Breast epithelium (tissue), 3 donors: ENCODE measurements at regions not wholly inside any gene's neighbourhood (a gene's known extent, or its start where the extent isn't known, plus 50 kb on each side); places are given as distances from the start of the nearest gene placed in this dataset.

Experiments
- POLR2AphosphoS5 ChIP-seq, 3 donors: sonication (generic); formaldehyde crosslinking; IDR thresholded peaks; one replicate each; pipeline ENCODE4 v1.6.1; 2017; ENCODE audit warnings: antibody characterized with exemption in 3 of 3
- TF ChIP-seq, protein P1 (sequence below), 3 donors: fragments of 450-650 bp; IDR thresholded peaks; one replicate each; pipeline ENCODE4 v1.5.1; 2016 to 2017; ENCODE audit warnings: antibody characterized with exemption in 3 of 3, mild to moderate bottlenecking in 3 of 3, moderate library complexity in 3 of 3

DNA sequence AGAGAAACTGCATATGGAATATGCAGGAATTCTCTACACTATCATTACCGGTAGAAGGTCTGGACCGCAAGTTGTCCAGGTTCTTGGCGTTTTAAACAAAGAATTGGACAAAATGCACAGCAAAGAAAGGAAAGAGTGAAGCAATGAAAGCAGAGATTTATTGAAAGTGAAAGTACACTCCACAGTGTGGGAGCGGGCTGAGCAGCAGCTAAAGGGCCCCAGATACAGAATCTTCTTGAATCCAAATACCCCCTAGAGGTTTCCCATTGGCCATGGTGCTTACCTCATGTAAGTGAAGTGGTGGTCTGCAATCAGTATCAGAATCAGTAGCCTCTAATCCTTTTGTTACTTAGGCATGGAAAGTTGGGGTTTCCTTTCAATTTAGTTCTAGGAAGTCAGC, 178.5 kb upstream of the IRX3 start:
- TF ChIP-seq, protein P1, sequence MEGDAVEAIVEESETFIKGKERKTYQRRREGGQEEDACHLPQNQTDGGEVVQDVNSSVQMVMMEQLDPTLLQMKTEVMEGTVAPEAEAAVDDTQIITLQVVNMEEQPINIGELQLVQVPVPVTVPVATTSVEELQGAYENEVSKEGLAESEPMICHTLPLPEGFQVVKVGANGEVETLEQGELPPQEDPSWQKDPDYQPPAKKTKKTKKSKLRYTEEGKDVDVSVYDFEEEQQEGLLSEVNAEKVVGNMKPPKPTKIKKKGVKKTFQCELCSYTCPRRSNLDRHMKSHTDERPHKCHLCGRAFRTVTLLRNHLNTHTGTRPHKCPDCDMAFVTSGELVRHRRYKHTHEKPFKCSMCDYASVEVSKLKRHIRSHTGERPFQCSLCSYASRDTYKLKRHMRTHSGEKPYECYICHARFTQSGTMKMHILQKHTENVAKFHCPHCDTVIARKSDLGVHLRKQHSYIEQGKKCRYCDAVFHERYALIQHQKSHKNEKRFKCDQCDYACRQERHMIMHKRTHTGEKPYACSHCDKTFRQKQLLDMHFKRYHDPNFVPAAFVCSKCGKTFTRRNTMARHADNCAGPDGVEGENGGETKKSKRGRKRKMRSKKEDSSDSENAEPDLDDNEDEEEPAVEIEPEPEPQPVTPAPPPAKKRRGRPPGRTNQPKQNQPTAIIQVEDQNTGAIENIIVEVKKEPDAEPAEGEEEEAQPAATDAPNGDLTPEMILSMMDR (IDR thresholded peaks at IDR 0.05), result no peak
- TF ChIP-seq POLR2AphosphoS5 (IDR thresholded peaks at IDR 0.05), result no peak
